Colon (tissue), 2 donors: ENCODE measurements at regions not wholly inside any gene's neighbourhood (a gene's known extent, or its start where the extent isn't known, plus 50 kb on each side); places are given as distances from the start of the nearest gene placed in this dataset.

Experiments
- FAIRE-seq: peaks from 2 replicates; lab custom pipeline; 2012; peaks lifted over from hg19 to GRCh38; lab: Jason Lieb, UNC
- donor health status: control.
- donor health status: control.

DNA sequence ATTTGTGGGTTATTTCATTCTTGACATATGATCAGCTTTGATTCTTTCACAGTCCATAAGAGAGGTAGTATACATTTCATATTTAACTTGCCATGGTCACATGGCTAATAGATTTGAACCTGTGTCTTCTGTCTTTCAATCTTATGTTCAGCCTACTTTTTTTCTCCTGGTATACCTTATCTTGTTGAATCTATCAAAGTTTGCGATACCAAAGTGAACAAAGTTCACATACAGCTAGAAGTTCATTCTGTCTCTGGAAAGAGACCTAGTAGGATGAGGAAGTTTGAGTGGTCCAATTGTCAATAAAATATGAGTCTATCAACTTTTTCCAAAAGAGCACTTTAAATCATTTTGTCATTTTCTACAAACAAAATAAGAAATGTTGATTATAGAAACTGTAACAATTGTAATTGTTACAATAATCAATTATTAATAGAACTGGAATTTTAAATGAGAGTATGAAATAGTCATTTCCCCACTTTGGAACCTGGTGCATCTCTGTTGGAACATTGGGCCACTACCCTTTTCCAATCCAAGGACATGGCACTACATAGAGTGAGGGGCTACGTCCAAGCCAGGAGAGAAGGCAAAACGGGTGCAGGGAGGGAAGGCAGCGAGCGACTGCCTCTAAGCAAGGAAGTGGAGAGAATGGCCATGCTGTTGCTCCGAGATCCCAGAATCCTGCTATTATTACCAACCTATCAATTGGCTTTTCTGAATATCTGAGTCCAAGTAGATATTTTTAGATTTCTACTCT is 194.2 kb upstream of the FOXQ1 start:
- FAIRE-seq: no peak

DNA sequence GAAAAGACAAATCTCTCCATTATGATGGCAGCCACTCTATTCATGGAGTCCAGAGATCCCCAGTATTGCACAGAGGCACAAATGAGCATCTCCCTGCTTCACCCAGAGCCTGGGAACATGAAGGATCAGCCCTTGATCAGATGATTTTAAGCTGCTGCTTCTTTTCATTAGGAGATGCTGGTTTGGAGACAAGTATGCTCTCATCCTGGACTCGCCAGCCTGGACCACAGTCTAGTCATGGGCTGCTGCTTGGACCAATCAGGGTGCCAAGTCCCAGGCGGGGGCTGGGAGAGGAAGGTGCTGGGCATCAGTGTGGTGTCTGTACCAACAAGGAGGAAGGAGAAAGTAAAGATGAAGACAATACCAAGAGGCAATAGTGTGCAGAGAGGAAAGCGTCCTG is 195.7 kb upstream of the FOXQ1 start:
- no peak for FAIRE-seq

GRCh38 chr6:1113916-1114540 is 197.9 kb upstream of the FOXQ1 start:
- no peak for FAIRE-seq

DNA sequence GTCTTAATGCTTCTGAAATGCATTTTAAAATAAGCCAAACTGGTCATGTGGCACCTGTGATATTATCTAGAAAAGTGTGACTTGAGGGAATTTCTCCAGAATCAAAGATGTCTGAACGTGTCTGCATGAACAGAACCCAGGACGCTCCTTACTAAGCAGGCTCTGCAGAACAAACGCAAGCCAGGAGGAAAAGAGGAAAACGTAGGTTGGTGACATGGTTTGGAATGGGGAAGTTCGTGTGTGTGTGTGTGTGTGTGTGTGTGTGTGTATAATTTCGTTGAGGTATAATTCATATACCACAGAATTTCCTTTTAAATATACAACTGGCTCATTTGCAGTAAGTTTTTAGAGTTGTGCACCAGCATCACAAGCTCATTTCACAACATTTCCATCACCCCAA is 200.5 kb upstream of the FOXQ1 start:
- FAIRE-seq: no peak

- no peak for FAIRE-seq
These were observed 201.0 kb upstream of the FOXQ1 start for GRCh38 chr6:1110941-1111349.

DNA sequence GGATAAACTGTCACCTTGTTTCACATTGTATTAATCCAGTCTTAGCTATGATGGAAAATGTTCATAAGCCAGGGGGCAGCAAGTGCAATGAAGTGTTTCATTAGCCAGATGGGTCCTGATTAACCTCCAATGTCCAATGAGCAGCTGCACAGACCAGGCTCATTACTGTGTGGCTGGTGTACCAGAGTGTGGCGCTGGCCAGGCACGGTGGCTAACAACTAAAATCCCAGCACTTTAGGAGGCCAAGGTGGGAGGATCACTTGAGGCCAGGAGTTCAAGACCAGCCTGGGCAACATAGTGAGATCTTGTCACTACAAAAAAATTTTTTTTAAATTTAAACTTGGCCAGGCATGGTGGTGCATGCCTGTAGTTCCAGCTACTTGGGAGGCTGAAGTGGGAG is 201.7 kb upstream of the FOXQ1 start:
- no peak for FAIRE-seq

- FAIRE-seq: no peak
These were observed 202.8 kb upstream of the FOXQ1 start for GRCh38 chr6:1109134-1109533.

DNA sequence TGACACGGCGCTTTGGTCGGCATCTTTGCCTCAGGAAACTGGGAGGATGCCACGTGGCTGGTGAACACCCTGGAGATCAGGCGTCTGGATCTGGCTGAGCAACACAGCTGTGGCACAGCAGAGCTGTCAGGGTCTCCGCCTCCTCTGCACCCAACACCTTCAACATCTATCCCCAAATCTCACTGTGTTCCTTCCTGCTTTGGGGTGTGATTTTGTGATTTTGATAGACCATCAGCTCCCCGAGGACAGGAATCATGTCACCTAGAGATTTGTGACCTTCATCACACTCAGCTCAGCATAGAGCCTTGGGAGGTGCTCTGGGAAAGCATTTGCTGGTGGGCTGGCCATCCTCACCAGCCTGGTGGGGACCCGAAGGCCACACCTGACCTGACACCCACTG is 203.7 kb upstream of the FOXQ1 start:
- FAIRE-seq: no peak

- no peak for FAIRE-seq
These were observed 204.3 kb upstream of the FOXQ1 start for GRCh38 chr6:1107578-1107977.

DNA sequence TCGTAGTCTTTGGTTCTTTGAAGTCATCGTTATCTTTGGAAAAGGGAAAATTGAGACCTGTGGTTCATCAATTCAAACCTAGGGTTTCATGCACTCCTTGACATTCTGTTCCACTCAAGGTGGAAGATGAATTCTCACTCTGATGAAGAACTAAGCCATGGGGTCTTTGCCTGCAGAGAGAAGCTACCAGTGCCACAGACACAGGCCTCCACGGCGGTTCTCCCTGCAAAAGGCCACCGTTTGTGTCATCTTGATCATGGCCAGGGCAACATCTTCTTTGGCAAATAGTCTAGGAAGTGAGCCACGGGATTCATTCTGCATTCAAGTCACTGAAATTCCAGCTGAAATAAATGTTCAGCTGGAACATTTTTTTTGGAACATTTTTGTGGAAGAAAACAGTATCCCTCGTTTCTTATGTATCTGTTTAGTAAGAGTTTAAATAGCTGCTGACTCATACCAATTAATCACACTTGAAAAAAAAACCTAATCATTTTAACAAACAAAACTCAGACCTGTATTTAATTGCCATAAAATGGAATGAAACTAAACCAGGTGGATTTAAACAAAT is 206.0 kb upstream of the FOXQ1 start:
- no peak for FAIRE-seq

DNA sequence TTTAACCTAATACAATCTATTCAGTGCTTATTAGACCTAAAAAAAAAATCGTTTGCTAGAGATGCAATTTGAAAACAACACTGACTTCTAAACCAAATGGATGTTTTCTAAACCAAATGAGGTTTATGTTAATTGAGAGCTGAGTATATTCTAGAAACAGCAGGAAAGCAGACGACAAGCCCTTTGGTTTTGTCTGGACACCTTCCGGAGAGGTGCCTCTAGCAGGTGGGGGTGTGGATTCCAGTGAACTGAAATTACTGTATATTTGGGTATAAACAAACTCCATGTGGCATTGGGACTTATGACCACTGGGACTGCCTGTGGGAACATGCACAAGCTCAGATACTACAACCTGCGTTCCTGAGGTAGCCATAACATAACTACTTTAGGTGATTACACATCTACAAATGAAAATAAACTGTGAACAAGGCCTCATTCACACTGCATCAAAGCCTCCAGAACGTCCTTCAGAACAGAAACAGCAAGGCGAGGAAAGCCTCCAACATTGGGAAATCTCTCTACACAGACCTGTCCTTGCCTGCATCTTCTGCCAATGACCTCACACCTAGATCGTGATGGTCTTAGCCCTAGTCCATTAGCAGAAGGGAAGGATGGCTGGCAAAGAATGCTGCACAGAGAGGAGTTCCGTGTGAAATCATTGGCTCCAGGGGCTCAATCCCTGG is 206.8 kb upstream of the FOXQ1 start:
- no peak for FAIRE-seq

DNA sequence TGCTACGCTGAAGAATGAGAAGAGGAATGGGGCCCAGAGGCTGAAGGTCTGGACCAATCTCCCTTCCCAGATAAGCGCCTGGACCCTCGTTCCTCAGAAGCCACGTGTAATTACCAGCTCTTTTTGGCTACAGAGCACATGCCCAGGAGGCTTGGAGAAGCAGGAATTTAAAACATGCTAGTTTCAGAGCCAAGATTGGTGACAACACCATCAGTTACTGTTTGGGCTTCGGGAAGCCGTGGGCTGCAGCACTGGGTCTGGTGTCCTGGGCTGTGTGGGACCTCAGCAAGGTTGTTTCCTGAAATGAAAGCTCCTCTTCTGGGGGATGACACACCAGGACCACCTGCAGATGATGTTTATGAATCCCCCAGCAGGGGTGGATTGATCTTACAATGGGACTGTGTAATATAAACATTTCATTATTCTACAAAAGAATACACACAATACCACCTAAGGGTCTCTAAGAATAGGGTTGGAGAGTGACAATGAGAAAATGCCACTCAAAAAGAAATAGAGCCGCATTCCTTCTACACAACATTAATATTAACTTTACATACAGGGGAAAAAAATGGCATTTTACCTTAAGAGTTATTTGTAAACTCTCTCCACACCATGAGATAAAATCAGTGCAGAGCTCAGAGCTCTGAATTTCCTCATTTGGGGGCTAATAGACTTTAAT is 207.8 kb upstream of the FOXQ1 start:
- no peak for FAIRE-seq

GRCh38 chr6:1103021-1103420 is 208.9 kb upstream of the FOXQ1 start:
- FAIRE-seq: no peak

DNA sequence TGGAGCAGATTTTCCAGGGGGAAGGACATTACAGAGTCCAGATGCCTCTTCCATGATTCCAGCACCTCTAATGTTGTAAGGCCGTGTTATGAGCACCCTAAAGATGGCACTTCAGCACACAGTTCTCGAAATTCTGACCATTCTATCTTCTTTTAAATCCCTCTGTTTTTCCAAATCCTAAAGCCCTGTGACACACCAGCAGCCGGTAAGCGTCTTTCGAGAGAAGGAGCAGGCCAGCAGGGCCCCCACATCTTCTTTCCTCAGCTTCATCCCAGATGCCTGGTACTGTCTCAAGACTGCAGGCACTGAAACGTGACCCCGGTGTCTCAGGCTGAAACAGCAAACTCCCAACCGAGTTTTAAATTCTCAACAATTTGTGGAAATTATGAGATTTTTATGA is 211.6 kb upstream of the FOXQ1 start:
- no peak for FAIRE-seq

- FAIRE-seq: no peak
These were observed 212.6 kb upstream of the FOXQ1 start for GRCh38 chr6:1099264-1099663.

GRCh38 chr6:1096967-1097765 is 214.7 kb upstream of the FOXQ1 start:
- FAIRE-seq: no peak

GRCh38 chr6:1094306-1094705 is 217.6 kb upstream of the FOXQ1 start:
- no peak for FAIRE-seq

- FAIRE-seq: no peak
These were observed 220.0 kb upstream of the FOXQ1 start for GRCh38 chr6:1091900-1092299.

- FAIRE-seq: no peak
These were observed 222.0 kb upstream of the FOXQ1 start for GRCh38 chr6:1089859-1090258.

DNA sequence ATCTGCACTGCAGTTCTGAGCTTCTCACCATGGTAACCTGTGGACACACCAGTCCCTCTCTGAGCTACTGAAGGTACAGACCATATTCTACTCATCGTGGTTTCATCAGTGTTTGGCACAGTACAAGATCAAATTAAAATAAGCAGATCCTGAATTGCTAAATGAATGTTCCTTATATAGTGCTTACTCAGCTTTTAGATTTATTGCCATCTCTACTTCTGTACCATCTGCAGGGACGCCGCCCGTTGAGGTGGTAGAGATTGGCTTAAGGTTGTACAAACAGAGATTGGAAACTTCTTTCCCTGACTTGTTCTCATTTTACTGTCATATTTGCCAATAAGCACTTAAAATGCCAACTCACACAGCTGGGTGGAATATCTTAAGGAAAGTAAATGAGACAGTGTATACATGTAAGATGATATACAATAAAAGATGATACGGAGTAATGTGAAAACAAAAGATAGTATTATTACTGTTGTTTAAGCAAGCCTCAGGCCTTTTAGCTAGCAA is 223.4 kb upstream of the FOXQ1 start:
- FAIRE-seq: no peak

GRCh38 chr6:1087154-1087843 is 224.6 kb upstream of the FOXQ1 start:
- FAIRE-seq: no peak
